ENCODE measurements at regions not wholly inside any gene's neighbourhood (a gene's known extent, or its start where the extent isn't known, plus 50 kb on each side); places are given as distances from the start of the nearest gene placed in this dataset.
"Not testable (repeated sequence)": the region's sequence is repeated elsewhere in the genome, so short reads cannot be mapped to it uniquely, and the experiment has no call there.

DNA sequence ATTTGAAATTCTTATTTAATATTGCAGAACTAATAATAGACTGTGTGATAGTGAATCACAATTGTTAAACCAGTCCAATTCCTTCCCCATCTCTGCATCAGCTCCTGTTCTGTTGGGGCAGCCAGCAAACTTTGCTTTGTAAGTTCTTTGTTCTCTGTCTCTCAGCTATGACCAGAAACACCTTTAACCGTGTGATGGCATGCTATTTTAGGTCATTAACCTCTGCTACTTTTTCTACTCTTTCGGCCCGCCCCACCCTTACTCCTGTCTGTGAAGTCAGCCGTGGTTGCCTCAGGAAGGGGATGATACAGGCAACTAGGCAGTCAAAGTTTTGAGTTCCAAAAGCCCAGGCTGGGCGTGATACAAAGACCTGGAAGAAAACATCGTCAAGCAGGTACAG lies 51.3 kb upstream of the EGFL6 start:
- no peak for DNase-seq (ENCODE audit: low read depth)

DNA sequence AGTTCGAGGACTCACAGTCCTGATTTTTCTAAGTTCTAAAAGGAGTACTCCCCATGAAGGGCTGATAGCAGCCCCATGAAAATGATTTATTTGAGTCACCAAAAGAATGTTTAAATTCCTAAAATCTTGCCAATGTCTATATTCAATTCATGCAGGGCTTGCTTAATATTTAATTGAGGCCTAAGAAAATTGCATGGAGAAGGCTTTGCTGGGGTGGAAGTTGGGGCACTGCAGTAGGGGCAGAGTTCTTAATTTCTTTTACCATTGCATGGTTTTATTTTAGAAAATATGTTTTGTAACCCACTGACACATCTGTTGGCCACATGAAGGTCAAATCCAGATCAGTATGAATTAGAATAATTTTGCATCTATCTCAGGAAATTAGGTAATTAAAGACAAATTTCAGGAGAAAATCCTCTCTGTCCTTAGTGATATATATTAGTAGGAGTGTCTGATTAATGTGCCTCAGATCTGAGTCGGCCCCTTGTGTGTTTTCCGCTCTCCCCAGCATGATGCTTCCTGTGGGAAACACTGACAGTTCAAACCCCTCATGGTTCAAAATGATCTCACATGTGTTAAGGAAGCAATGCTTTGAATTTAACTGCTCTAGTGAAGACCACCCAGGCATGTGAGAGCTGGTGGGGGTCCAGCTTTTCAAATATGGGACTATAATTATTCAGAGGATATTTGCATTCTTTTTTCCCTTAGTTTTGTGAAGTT lies 54.0 kb upstream of the EGFL6 start:
- no peak for DNase-seq (ENCODE audit: low read depth)

GRCh38 chrX:13511944-13512330 lies 57.5 kb upstream of the EGFL6 start:
- DNase-seq (ENCODE audit: low read depth): no peak

GRCh38 chrX:13511241-13511943 lies 58.0 kb upstream of the EGFL6 start:
- DNase-seq (ENCODE audit: low read depth): no peak

- no peak for DNase-seq (ENCODE audit: low read depth)
These were observed 61.5 kb upstream of the EGFL6 start for GRCh38 chrX:13507893-13508292.

DNA sequence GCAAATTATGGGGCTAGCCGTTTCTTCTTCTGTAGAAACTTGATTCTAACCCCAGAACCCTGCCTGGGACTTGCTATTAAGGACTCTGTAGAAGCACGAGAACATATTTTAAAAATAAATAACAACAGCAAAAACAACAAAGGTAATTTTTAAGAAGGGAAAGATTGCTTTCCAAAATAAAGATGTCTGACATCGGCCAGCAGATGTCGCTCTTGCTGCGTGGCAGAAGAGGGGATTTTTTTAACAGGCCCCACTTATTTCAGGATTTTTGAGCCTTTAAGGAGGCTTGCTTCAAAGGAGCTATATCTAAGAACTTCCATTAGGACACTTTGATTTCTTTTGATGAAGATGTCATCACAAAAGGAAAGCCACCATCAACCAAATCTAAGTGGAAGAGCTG lies 62.8 kb upstream of the EGFL6 start:
- DNase-seq (ENCODE audit: low read depth): peak; percentile 15

DNA sequence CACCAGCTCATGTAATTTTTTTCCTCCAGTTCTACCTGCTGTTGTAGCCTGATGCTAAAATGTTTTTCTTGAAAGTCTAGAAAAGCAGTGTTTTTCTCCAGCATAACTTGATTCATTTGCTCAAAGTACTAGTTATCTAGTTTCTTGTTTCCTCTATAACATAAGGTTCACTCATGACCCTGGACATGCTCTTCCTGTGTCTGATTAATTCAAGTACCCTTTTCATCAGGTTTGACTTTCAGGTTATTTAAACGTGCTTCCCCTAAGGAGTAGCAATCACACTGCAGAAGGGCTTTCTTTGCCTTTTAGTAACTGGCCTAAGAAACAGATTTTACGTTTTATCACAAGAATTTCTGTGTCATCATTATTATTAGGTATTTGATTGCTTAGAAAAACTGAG lies 66.8 kb upstream of the EGFL6 start:
- DNase-seq (ENCODE audit: low read depth): no peak

- no peak for DNase-seq (ENCODE audit: low read depth)
These were observed 69.7 kb upstream of the EGFL6 start for GRCh38 chrX:13499736-13500135.

DNA sequence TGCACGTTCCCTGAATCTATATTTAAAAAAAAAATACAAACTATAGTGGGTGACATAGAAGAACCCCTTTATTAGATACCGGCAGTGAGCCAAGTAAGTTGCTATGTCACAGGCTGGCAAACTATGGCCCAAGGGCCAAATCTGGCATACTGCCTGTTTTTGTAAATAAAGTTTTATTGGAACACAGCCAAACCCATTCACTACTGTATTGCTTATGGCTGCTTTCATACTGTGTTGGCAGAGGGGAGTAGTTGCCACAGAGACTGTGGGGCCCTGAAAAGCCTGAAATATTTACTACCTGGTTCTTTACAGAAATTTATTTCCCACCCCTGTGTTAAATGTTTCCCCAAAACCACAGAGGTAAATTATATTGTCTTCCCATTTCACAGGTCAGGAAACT lies 71.2 kb upstream of the EGFL6 start:
- DNase-seq (ENCODE audit: low read depth): no peak

GRCh38 chrX:13495232-13495631 lies 74.2 kb upstream of the EGFL6 start:
- DNase-seq (ENCODE audit: low read depth): no peak

DNA sequence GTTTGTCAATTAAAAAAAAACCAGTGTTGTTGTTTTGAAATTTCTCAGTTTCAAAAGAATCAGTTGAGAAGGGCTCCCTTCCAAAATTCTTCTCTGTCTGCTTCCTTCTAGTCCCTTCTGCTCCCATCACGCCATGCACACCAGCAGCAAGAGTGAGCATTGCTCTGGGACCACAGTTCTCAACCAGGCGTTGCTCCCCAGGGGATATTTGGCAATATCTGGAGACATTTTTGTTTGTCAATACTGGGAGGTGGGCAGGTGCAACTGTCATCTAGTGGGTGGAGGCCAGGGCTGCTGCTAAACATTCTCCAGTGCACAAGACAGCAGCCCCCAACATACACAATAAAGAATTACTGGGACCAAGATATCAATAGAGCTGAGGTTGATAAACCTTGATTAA lies 74.8 kb upstream of the EGFL6 start:
- DNase-seq (ENCODE audit: low read depth): no peak

- no peak for DNase-seq (ENCODE audit: low read depth)
These were observed 75.7 kb upstream of the EGFL6 start for GRCh38 chrX:13493659-13494058.

GRCh38 chrX:13492286-13492685 lies 77.1 kb upstream of the EGFL6 start:
- DNase-seq (ENCODE audit: low read depth): no peak

DNA sequence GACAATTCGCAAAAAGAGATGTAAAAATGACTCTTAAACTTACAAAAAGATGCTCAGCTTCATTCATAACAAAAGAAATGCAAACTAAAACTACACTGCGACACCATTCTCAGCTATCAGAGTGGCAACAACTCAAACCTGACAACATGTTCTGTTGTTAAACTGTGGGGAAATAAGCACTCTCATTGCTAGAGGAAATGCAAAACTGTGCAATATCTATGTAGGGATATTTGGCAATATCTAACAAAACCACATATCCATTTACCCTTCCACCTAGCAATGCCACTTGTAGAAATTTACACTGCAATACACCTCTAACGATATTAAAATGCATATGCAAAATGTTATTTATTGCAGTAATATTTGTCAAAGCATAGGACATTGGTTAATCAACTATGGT lies 78.3 kb upstream of the EGFL6 start:
- no peak for DNase-seq (ENCODE audit: low read depth)

DNA sequence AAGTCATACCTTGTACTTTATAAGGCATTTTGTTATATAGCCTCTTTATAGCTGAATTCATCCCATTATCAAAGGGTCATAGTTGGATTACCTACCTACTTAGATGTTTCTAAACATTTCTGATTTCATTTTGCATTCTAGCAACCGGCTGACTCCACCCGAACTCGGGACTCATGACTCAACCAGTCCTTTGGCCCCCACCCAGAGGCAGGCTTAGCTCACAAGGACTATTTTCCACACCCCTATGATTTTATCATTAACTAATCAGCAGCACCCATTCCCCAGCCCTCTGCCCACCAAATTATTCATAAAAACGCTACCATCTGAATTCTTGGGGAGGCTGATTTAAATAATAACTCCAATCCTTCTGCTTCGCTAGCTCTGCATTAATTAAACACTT lies 79.9 kb upstream of the EGFL6 start:
- no peak for DNase-seq (ENCODE audit: low read depth)

GRCh38 chrX:13487731-13488505 lies 81.5 kb upstream of the EGFL6 start:
- peak; percentile 17 for DNase-seq (ENCODE audit: low read depth)

- no peak for DNase-seq (ENCODE audit: low read depth)
These were observed 84.2 kb upstream of the EGFL6 start for GRCh38 chrX:13485167-13485566.

- DNase-seq (ENCODE audit: low read depth): no peak
These were observed 85.6 kb upstream of the EGFL6 start for GRCh38 chrX:13483773-13484172.

- no peak for DNase-seq (ENCODE audit: low read depth)
These were observed 86.5 kb upstream of the EGFL6 start for GRCh38 chrX:13482746-13483541.

DNA sequence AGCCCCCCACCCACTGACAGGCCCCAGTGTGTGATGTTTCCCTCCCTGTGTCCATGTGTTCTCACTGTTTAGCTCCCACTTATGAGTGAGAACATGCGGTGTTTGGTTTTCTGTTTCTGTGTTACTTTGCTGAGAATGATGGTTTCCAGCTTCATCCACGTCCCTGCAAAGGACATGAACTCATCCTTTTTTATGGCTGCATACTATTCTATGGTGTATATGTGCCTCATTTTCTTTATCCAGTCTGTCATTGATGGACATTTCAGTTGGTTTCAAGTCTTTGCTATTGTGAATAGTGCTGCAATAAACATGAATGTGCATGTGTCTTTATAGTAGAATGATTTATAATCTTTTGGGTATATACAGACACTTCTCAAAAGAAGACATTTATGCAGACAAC lies 88.6 kb upstream of the EGFL6 start:
- DNase-seq (ENCODE audit: low read depth): not testable (repeated sequence)

- DNase-seq (ENCODE audit: low read depth): no peak
These were observed 90.0 kb upstream of the EGFL6 start for GRCh38 chrX:13479452-13479813.

DNA sequence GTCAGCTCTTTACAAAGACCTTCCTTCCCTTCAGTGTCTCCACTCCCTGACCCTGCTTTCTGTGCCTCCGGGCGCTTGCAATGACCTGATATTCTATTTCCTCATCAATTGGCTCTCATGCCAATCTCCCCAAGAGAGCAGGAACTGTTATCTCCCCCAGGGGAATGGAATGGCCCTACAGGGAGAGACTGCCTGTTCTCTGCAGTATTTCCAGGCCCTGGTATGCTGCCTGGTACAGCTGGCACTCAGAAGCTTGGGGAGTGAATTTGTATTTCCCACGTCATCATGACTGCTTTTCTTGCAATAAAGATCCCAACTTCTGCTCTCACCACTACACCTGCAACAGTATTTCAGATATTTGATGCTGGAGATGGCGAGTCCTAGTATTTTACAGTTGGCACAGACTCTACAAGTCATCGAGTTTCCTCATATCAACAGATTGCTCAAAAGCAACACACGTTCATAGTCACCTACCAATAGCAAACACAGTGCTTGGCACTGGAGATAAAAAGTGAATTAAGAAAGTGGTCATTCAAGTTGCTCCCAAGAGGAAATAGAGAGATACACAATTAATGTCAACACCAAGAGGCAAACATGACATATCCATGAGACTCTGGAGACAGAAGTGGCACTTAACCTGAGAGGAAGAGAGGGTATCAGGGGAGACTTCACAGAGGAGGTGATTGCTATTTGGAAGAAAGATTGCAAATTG lies 90.5 kb upstream of the EGFL6 start:
- no peak for DNase-seq (ENCODE audit: low read depth)

All from activated gamma-delta T cell treated with anti-CD3 and anti-CD28 coated beads, Interleukin-2, amount 50 U/mL, for 16 hours (primary cell).